Uterus (tissue), 2 donors: ENCODE measurements at regions not wholly inside any gene's neighbourhood (a gene's known extent, or its start where the extent isn't known, plus 50 kb on each side); places are given as distances from the start of the nearest gene placed in this dataset.

Experiments
- POLR2A ChIP-seq, 2 donors: fragments of 450-650 bp; IDR thresholded peaks; one replicate each; pipeline ENCODE4 v1.6.1; 2016; ENCODE audit warnings: antibody characterized with exemption in 2 of 2, mild to moderate bottlenecking in 1 of 2, moderate library complexity in 1 of 2
- TF ChIP-seq, protein P1 (sequence below), 4 experiments: fragments of 200-600 bp in 2 of 4; fragments of 450-650 bp in 2 of 4; sonication (generic) in 2 of 4; IDR thresholded peaks; one replicate each; pipeline ENCODE4 v1.5.1; 2016 to 2019; ENCODE audit warnings: antibody characterized with exemption in 4 of 4, mild to moderate bottlenecking in 2 of 4, moderate library complexity in 1 of 4

GRCh38 chr1:34500451-34500850 lies 254.4 kb upstream of the GJB5 start:
- TF ChIP-seq, protein P1, sequence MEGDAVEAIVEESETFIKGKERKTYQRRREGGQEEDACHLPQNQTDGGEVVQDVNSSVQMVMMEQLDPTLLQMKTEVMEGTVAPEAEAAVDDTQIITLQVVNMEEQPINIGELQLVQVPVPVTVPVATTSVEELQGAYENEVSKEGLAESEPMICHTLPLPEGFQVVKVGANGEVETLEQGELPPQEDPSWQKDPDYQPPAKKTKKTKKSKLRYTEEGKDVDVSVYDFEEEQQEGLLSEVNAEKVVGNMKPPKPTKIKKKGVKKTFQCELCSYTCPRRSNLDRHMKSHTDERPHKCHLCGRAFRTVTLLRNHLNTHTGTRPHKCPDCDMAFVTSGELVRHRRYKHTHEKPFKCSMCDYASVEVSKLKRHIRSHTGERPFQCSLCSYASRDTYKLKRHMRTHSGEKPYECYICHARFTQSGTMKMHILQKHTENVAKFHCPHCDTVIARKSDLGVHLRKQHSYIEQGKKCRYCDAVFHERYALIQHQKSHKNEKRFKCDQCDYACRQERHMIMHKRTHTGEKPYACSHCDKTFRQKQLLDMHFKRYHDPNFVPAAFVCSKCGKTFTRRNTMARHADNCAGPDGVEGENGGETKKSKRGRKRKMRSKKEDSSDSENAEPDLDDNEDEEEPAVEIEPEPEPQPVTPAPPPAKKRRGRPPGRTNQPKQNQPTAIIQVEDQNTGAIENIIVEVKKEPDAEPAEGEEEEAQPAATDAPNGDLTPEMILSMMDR (IDR thresholded peaks at IDR 0.05): no peak
- TF ChIP-seq POLR2A (IDR thresholded peaks at IDR 0.05): no peak
